ENCODE measurements at regions not wholly inside any gene's neighbourhood (a gene's known extent, or its start where the extent isn't known, plus 50 kb on each side); places are given as distances from the start of the nearest gene placed in this dataset.
A peak's percentile ranks its signal among the peaks of the same experiment; 100 is the strongest.

- peak in 1 of 2 donors; percentile 3 for DNase-seq (ENCODE audit: low read depth in 2 of 2)
Measured at GRCh38 chrX:131703646-131704045, 159.8 kb downstream of the OR13H1 start.

GRCh38 chrX:131704136-131704695 is 160.3 kb downstream of the OR13H1 start:
- peak; percentile 63 to 94 for DNase-seq (ENCODE audit: low read depth in 2 of 2)

- no peak for DNase-seq (ENCODE audit: low read depth in 2 of 2)
Measured at GRCh38 chrX:131709553-131709952, 165.7 kb downstream of the OR13H1 start.

GRCh38 chrX:131711478-131711867 is 167.6 kb downstream of the OR13H1 start:
- no peak for DNase-seq (ENCODE audit: low read depth in 2 of 2)

GRCh38 chrX:131723646-131724045 is 179.8 kb downstream of the OR13H1 start:
- DNase-seq (ENCODE audit: low read depth in 2 of 2), result no peak

- DNase-seq (ENCODE audit: low read depth in 2 of 2), result no peak
Measured at GRCh38 chrX:131724292-131724691, 180.4 kb downstream of the OR13H1 start.

GRCh38 chrX:131725001-131725654 is 181.3 kb downstream of the OR13H1 start:
- no peak for DNase-seq (ENCODE audit: low read depth in 2 of 2)

GRCh38 chrX:131727778-131728177 is 183.9 kb downstream of the OR13H1 start:
- no peak for DNase-seq (ENCODE audit: low read depth in 2 of 2)

GRCh38 chrX:131728295-131729145 is 184.6 kb downstream of the OR13H1 start:
- peak; percentile 65 to 93 for DNase-seq (ENCODE audit: low read depth in 2 of 2)

GRCh38 chrX:131729295-131729694 is 185.4 kb downstream of the OR13H1 start:
- DNase-seq (ENCODE audit: low read depth in 2 of 2), result peak; percentile 69 to 94

GRCh38 chrX:131734621-131735020 is 190.7 kb downstream of the OR13H1 start:
- DNase-seq (ENCODE audit: low read depth in 2 of 2), result peak; percentile 72 to 89

GRCh38 chrX:131735127-131735526 is 191.3 kb downstream of the OR13H1 start:
- DNase-seq (ENCODE audit: low read depth in 2 of 2), result no peak

GRCh38 chrX:131739823-131740222 is 195.9 kb downstream of the OR13H1 start:
- DNase-seq (ENCODE audit: low read depth in 2 of 2), result peak in 1 of 2 donors; percentile 4

GRCh38 chrX:131741103-131741581 is 197.3 kb downstream of the OR13H1 start:
- DNase-seq (ENCODE audit: low read depth in 2 of 2), result peak; percentile 63 to 93

- DNase-seq (ENCODE audit: low read depth in 2 of 2), result no peak
Measured at GRCh38 chrX:131745942-131746489, 202.1 kb downstream of the OR13H1 start.

GRCh38 chrX:131746491-131746968 is 202.7 kb downstream of the OR13H1 start:
- DNase-seq (ENCODE audit: low read depth in 2 of 2), result peak; percentile 61 to 94

GRCh38 chrX:131747173-131747572 is 203.3 kb downstream of the OR13H1 start:
- DNase-seq (ENCODE audit: low read depth in 2 of 2), result peak; percentile 70 to 94

GRCh38 chrX:131752493-131753198 is 208.8 kb downstream of the OR13H1 start:
- peak; percentile 66 to 93 for DNase-seq (ENCODE audit: low read depth in 2 of 2)

GRCh38 chrX:131762802-131763234 is 218.9 kb downstream of the OR13H1 start:
- peak; percentile 57 to 88 for DNase-seq (ENCODE audit: low read depth in 2 of 2)

GRCh38 chrX:131763674-131764073 is 219.8 kb downstream of the OR13H1 start:
- DNase-seq (ENCODE audit: low read depth in 2 of 2), result peak; percentile 68 to 92

GRCh38 chrX:131764216-131764615 is 220.3 kb downstream of the OR13H1 start:
- no peak for DNase-seq (ENCODE audit: low read depth in 2 of 2)
